ENCODE measurements at regions not wholly inside any gene's neighbourhood (a gene's known extent, or its start where the extent isn't known, plus 50 kb on each side); places are given as distances from the start of the nearest gene placed in this dataset.
"Not testable (repeated sequence)": the region's sequence is repeated elsewhere in the genome, so short reads cannot be mapped to it uniquely, and the experiment has no call there.

GRCh38 chr4:164215113-164215741 lies 538.7 kb upstream of the SMIM31 start:
- DNase-seq, result no peak

DNA sequence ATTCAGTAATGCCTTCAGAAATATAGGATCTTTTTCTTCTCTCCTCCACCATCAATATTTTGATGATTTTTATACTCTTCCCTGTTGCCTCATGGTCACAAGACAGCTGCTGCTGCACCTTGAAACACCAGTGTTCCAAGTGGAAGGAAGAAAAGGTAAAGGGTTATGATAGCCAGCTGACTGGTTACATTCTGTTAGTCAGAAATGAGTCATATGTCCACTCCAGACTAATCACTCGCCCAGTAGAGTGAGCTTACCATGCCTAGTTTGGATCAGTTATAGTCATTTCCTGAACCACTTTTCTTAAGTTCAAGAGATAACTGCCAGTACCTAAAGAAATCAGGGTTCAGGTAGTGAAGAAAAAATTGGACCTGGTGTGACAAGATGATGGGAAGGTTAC lies 532.3 kb upstream of the SMIM31 start:
- no peak for DNase-seq

GRCh38 chr4:164224871-164225270 lies 529.1 kb upstream of the SMIM31 start:
- no peak for DNase-seq

DNA sequence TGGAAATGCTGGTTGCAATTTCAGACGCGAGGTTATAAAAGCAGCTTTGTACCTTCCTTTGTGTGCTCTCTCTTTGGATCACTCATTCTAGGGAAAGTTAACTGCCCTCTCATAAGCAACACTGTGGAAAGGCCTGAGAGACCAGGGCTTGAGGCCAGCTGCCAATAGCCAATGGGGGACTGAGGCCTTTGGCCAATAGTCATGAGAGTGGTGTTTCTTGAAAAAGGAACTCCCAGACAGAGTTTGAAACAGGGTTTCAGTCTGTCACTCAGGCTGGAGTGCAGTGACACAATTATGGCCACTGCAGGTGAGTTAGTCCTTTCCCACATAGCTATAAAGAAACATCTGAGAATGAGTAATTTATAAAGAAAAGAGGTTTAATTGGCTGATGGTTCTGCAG lies 524.7 kb upstream of the SMIM31 start:
- no peak for DNase-seq

GRCh38 chr4:164239433-164239832 lies 514.5 kb upstream of the SMIM31 start:
- DNase-seq, result no peak

- DNase-seq, result no peak
These were observed 514.0 kb upstream of the SMIM31 start for GRCh38 chr4:164239976-164240375.

DNA sequence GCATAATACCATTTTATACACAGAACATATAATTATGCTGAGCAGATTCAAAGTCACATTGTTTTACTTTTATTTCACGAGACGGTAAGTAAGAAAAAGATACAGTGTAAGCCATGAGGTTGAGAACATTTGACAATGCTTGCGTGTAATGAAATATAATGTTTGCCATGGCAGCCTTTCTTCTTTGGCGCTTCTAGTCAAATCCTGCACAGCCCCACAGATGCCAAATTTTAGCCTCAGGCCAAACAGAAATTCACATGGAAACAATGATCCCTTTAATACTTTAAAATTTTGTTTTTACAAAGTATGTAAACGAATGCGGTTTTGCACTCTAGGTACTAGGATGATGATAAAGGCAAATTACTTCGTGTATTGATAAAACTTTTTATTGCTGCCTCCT lies 502.7 kb upstream of the SMIM31 start:
- DNase-seq, result no peak

DNA sequence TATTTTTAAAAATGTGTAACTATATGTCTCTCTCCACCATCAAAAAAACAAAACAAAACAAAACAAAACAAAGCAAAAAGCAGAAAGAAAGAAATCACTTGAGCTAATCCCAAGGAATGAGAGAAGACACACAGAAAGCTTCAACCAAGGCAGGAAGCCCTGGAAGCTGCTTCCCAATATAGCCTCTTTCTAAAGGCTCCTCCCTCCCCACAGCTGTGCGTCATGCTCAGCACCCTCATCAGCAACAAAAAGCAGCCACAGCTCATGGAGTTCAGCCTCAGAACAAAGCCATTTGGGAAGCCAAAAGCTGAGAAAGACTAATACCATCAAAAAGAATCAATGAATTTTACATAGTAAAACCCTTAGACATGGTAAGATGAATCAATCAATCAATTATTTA lies 501.6 kb upstream of the SMIM31 start:
- DNase-seq, result no peak

GRCh38 chr4:164261831-164262230 lies 492.1 kb upstream of the SMIM31 start:
- DNase-seq, result no peak

GRCh38 chr4:164262508-164262907 lies 491.4 kb upstream of the SMIM31 start:
- not testable (repeated sequence) for DNase-seq

- not testable (repeated sequence) for DNase-seq
These were observed 476.5 kb upstream of the SMIM31 start for GRCh38 chr4:164277414-164277813.

- no peak for DNase-seq
These were observed 466.8 kb upstream of the SMIM31 start for GRCh38 chr4:164287173-164287572.

- no peak for DNase-seq
These were observed 465.4 kb upstream of the SMIM31 start for GRCh38 chr4:164288578-164288977.

- no peak for DNase-seq
These were observed 460.7 kb upstream of the SMIM31 start for GRCh38 chr4:164293203-164293602.

DNA sequence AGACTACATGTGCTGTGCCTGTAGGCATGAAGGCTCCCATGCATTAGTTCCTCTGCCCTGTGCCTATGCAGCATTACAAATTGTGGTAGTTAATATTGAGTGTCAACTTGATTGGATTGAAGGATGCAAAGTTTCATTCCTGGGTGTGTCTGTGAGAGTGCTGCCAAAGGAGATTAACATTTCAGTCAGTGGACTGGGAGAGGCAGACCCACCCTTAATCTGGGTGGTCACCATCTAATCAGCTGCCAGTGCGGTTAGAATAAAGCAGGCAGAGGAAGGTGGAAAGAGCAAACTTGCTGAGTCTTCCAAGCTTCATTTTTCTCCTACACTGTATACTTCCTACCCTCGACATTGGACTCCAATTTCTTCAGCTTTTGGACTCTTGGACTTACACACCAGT lies 460.2 kb upstream of the SMIM31 start:
- no peak for DNase-seq

DNA sequence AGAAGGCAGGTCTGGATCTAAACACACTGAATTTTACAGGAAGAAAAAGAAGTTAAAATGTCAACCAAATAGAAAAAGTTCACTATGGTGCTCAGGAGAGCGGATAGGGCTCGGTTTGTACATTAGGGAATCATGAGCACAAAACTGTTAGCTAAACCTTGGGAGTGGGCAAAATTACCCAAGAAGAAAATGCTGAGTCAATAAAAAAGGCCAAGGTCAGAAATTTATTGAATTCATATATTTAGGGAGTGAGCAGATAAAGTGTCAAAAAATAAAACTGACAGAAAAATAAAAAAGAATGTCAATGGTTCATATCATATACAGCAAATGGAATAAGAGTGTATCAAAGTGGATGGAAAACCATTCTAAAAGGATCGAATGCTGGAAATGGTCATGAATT lies 452.5 kb upstream of the SMIM31 start:
- DNase-seq, result no peak

GRCh38 chr4:164304101-164304639 lies 449.8 kb upstream of the SMIM31 start:
- no peak for DNase-seq

- DNase-seq, result no peak
These were observed 449.1 kb upstream of the SMIM31 start for GRCh38 chr4:164304861-164305260.

- DNase-seq, result no peak
These were observed 446.7 kb upstream of the SMIM31 start for GRCh38 chr4:164307262-164307661.

GRCh38 chr4:164312671-164313070 lies 441.3 kb upstream of the SMIM31 start:
- no peak for DNase-seq

- no peak for DNase-seq
These were observed 440.1 kb upstream of the SMIM31 start for GRCh38 chr4:164313853-164314252.

DNA sequence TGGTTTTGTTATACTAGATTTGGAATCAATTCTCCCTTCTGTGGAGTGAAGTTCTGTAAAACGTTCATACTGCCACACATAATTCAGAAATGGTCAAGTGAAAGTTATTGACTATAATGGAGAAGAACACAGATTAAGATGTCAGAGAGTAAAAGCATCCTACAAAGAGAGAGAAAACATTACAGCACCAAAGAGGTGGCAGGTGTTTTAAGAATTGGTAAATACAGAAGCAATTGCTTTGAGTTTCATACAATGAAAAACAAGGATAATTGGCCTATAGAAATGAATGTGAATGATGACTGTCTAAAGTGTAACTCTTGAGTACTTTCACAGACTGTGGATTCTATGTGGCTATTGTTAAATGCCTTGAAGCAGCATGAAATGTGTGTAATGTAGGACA lies 435.6 kb upstream of the SMIM31 start:
- DNase-seq, result no peak

GRCh38 chr4:164319688-164320087 lies 434.2 kb upstream of the SMIM31 start:
- DNase-seq, result no peak

DNA sequence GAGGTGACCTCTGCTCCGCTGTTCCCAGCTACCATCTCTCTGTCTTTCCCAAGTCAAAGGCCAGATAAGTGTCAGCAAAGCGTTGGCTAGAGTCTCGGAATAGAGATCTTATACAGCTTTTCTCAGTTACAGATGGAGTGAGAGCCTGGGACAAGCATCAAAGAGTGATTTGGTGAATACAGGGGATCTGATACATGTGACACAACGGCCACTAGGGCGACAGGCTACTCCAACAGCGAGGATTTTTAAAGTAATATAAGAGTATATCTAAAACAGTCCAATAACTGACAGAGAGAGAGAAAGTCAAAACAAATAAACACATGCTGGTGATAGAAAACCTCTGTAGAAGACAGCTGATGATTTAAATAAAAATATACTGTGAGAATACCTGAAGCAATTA lies 433.1 kb upstream of the SMIM31 start:
- DNase-seq, result no peak

DNA sequence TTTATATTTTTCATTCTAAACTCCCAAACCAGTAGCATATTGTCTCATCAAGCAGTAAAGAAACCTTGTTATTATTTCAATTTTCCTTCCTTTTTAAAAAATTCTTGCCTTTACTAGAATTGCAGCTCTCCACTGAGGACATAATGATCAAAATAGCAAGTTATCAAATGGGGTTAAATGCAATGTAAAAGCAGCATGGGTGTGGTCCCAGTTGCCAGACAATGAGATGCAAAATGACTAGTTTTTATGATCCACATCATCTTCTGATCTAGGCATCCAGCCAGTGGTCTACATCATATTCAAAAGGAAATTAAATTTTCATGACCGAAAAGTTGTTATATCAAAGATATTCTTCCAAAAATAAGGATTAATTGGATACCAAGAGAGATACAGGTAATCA lies 427.9 kb upstream of the SMIM31 start:
- DNase-seq, result no peak

All from skin of body (tissue), 1 donor.